CD1c-positive myeloid dendritic cell (primary cell): ENCODE measurements at regions not wholly inside any gene's neighbourhood (a gene's known extent, or its start where the extent isn't known, plus 50 kb on each side); places are given as distances from the start of the nearest gene placed in this dataset.
A peak's percentile ranks its signal among the peaks of the same experiment; 100 is the strongest.

Experiments used
- DNase-seq: peaks from one replicate; pipeline ENCODE4 v3.0.0-alpha.2; 2016; ENCODE audit errors: extremely low spot score

GRCh38 chr6:45830441-45831139 lies 185.1 kb downstream of the CLIC5 start:
- DNase-seq = peak; percentile 56

DNA sequence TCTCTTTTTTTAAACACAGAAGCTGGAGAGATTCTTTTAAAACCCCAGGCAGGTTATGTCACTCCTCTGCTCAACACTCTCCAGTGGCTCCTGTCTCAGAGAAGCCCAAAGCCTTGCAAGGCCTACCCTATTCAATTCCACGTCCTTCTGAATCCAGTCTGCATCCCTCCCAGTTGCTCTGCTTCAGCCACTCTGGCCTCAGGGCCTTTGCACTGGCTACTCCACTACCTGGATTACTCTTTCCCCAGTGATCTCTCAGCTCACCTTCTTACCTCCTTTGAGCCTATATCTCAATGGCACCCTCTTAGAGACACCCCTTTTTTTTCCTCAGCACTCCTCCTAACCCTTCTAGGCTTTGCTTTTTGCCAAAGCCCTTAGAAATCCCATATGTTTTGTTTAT lies 185.8 kb downstream of the CLIC5 start:
- DNase-seq = no peak

GRCh38 chr6:45827952-45828530 lies 187.6 kb downstream of the CLIC5 start:
- DNase-seq = no peak

DNA sequence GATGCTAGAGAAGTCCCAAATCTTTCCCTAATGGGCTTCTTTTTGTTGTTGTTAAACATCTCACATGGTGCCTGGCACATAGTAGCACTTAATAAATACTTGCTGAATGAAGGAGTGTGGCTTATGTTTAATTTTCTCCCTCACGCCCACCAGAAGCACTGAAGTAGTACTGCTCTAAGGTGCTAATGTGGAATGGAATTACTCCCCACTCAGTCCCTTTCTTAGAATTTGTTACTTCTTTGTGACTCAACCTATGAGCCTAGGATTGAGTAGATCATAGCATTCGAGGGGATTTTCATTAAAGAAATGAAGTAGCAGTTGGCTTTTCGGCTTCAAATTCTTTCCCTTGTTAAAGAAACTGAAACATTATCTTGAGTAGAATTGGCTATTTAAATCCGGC lies 192.8 kb downstream of the CLIC5 start:
- no peak for DNase-seq

GRCh38 chr6:45822246-45822812 lies 193.3 kb downstream of the CLIC5 start:
- DNase-seq = peak; percentile 9

DNA sequence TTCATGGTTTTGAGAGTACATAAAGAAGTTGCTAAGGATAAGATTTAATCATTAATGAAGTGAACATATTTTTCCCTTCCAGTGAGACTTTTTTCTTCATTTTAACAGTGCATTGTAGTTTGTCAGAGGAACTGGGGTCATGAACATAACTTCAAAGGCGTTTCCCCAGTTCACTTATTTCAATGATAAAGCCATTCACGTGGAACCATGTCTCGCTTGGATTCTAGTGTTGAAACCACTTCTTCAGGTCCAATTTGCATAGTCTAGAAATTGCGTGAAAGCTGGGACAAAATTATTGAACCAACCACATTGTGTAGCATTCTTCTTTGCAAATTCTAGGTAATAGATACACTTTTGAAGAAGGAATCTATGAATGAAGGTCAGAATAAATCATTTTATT lies 197.0 kb downstream of the CLIC5 start:
- no peak for DNase-seq

- DNase-seq = no peak
Measured at GRCh38 chr6:45816674-45817297, 198.9 kb downstream of the CLIC5 start.

GRCh38 chr6:45815466-45816125 lies 200.1 kb downstream of the CLIC5 start:
- no peak for DNase-seq

DNA sequence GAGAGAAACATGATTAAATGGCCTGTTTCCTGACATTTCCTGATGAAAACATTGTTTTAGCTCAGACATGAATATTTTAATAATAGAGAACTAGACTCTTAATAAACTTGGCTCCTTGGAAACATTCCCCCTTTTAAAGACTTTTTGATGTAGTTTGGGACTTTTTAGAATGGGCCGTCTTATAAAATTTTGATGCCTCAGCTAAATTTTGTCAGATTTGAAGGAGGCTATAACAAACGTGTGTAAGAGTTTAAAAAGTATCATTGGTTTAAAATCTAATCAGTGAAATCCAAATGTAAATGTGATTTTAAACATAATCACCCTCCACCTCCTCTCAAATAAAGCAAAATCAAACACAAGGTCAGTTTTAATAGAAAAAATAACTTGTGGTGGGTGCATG lies 200.9 kb downstream of the CLIC5 start:
- DNase-seq = no peak

DNA sequence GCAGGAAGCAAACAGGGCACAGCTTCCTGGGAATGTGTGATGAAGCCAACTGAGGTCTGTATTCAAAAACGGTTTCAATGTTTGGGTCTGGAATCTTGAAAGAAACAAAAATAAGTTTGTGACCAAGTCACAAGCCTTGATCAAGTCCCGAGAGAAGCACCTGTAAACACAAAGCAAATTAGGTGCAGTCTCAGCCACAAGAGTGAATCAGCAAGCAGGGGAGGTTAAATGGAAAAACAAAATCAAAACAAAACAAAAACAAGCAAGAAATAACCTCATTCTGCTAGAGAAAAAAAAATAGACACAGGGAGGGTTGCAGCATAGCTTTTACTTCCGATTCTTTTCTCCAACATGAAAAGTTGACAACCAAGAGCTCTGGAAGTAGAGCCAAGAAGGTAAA lies 201.7 kb downstream of the CLIC5 start:
- DNase-seq = no peak

- DNase-seq = no peak
Measured at GRCh38 chr6:45812922-45813321, 202.7 kb downstream of the CLIC5 start.

DNA sequence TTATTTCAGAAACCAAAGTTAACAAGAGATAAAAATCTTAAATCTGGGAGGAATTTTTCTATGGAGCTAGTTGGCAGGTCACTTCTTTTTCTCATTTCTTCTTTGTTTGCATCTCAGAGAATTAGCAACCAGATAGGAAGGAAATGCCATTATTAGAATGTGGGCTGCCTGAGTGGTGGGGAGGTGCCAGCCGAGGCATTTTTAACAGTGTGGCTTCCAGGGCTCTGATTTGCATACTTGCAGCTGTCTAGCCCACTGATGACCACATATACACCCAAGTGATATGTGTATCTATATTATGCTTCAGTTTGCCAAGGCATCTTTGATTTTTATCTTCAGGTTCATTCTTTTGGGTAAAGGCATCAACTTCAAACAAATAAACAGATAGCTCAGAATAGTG lies 206.7 kb downstream of the CLIC5 start:
- DNase-seq = no peak

- no peak for DNase-seq
Measured at GRCh38 chr6:45808042-45808645, 207.5 kb downstream of the CLIC5 start.

DNA sequence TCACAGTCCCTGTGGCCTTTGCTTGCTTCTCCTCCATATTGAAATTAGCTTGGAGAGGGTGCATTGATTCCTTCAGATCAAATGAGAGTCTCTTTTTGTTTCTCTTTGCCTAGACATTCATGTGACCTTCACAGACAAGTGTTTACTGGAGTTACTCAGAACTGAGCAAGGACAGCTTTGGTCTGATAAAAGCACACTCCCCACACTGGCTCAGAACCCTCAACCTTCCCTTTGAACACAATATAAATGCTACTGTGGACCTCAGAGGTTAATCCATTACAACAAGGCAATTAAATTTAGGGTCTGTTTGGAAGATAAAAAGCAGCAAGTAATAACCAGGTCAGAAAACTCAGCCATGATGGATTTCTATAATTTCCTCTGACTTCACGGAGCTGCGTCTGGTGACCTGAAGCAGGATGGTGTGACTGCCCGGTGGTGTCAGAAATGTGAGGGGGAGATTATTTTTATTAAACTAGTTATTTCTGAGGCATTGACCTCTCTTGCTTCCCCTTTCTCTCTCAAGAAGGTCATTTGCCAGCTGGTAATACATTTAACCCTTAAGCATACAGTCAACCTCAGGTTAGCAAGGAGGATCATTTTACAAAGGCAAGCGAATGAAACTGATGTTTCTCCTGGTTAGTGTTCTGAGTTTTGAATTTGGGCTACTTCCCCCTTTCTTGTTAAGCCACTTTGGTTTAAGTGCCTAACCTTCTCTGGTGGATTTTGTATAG lies 208.2 kb downstream of the CLIC5 start:
- no peak for DNase-seq

GRCh38 chr6:45806172-45806571 lies 209.5 kb downstream of the CLIC5 start:
- DNase-seq = peak; percentile 6

DNA sequence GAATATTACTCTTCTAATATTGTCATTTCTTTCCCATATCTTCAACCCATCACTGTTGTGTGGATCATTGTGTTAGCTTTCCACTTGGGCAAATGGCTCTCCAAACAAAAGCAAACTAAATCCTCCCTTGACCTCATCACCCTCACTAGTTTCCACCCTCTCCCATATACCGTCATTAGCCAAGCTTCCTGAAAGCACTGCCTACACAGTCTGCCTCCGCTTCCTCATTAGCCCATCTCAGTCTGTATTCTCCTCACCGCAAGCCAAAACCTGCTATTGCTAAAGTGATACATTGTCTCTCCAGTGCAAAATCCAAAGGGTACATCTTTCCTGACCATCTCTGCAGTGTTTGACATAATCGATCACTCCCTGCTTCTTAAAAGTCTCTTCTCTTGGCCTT lies 212.6 kb downstream of the CLIC5 start:
- DNase-seq = peak; percentile 71

GRCh38 chr6:45801471-45802289 lies 214.0 kb downstream of the CLIC5 start:
- no peak for DNase-seq

- DNase-seq = no peak
Measured at GRCh38 chr6:45800911-45801310, 214.7 kb downstream of the CLIC5 start.

GRCh38 chr6:45795678-45796077 lies 220.0 kb downstream of the CLIC5 start:
- DNase-seq = no peak

DNA sequence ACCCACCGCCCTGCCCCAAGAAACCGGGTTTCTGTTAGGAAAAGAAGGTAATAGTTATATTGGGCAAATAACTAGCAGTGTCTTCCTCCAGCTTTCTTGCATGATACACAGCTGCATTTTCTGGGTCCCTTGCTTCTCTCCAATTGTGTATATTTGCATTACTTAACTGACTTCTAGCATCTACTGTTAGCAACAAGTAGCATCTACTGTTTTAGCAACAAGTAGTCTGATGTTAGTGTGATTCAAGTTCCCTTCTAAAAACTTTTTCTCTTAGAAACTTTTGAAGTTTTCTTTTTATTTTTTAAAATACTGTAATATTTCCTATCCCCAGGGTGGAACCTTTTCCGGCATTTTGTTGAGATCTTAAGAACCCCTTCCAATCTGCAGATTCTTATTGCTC lies 221.2 kb downstream of the CLIC5 start:
- DNase-seq = no peak
